Stomach (tissue), 4 donors: ENCODE measurements at regions not wholly inside any gene's neighbourhood (a gene's known extent, or its start where the extent isn't known, plus 50 kb on each side); places are given as distances from the start of the nearest gene placed in this dataset.
"Not testable (repeated sequence)": the region's sequence is repeated elsewhere in the genome, so short reads cannot be mapped to it uniquely, and the experiment has no call there.

Source experiments
- EP300 ChIP-seq: sonication (generic); formaldehyde crosslinking; IDR thresholded peaks from one replicate; pipeline ENCODE4 v1.6.1; 2017; ENCODE audit warnings: antibody characterized with exemption
- POLR2A ChIP-seq, 4 donors: fragments of 450-650 bp; IDR thresholded peaks; one replicate each; pipeline ENCODE4 v1.6.1; 2016; ENCODE audit warnings: antibody characterized with exemption in 4 of 4, control low read depth in 2 of 4, mild to moderate bottlenecking in 1 of 4, moderate library complexity in 1 of 4
- POLR2AphosphoS5 ChIP-seq, 3 donors: sonication (generic); formaldehyde crosslinking; IDR thresholded peaks; one replicate each; pipeline ENCODE4 v1.6.1; 2016; ENCODE audit warnings: antibody characterized with exemption in 3 of 3
- TF ChIP-seq, protein P1 (sequence below), 7 experiments: fragments of 450-650 bp in 4 of 7; fragments of 200-600 bp in 3 of 7; sonication (generic) in 3 of 7; IDR thresholded peaks; one replicate each; pipeline ENCODE4 v1.5.1; 2016 to 2019; ENCODE audit warnings: antibody characterized with exemption in 7 of 7, control low read depth in 2 of 7, mild to moderate bottlenecking in 1 of 7

DNA sequence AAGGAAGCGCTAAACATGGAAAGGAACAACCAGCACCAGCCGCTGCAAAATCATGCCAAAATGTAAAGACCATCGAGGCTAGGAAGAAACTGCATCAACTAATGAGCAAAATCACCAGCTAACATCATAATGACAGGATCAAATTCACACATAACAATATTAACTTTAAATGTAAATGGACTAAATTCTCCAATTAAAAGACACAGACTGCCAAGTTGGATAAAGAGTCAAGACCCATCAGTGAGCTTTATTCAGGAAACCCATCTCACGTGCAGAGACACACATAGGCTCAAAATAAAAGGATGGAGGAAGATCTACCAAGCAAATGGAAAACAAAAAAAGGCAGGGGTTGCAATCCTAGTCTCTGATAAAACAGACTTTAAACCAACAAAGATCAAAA, 49.9 kb upstream of the KCNQ5 start:
- TF ChIP-seq POLR2A (IDR thresholded peaks at IDR 0.05); POLR2AphosphoS5 (IDR thresholded peaks at IDR 0.05); EP300: not testable (repeated sequence)
- TF ChIP-seq, protein P1, sequence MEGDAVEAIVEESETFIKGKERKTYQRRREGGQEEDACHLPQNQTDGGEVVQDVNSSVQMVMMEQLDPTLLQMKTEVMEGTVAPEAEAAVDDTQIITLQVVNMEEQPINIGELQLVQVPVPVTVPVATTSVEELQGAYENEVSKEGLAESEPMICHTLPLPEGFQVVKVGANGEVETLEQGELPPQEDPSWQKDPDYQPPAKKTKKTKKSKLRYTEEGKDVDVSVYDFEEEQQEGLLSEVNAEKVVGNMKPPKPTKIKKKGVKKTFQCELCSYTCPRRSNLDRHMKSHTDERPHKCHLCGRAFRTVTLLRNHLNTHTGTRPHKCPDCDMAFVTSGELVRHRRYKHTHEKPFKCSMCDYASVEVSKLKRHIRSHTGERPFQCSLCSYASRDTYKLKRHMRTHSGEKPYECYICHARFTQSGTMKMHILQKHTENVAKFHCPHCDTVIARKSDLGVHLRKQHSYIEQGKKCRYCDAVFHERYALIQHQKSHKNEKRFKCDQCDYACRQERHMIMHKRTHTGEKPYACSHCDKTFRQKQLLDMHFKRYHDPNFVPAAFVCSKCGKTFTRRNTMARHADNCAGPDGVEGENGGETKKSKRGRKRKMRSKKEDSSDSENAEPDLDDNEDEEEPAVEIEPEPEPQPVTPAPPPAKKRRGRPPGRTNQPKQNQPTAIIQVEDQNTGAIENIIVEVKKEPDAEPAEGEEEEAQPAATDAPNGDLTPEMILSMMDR (IDR thresholded peaks at IDR 0.05), result not testable (repeated sequence)
